NCI-H774 (cell line): ENCODE measurements at regions not wholly inside any gene's neighbourhood (a gene's known extent, or its start where the extent isn't known, plus 50 kb on each side); places are given as distances from the start of the nearest gene placed in this dataset.
A peak's percentile ranks its signal among the peaks of the same experiment; 100 is the strongest.

Experiments used
- DNase-seq: peaks from one replicate; lab custom pipeline; 2025; lab: John Stamatoyannopoulos, UW

- DNase-seq, result no peak
These were observed 143.9 kb upstream of the SSTR1 start for GRCh38 chr14:38063711-38064320.

- no peak for DNase-seq
These were observed 142.5 kb upstream of the SSTR1 start for GRCh38 chr14:38065106-38065762.

GRCh38 chr14:38070061-38070588, 137.6 kb upstream of the SSTR1 start:
- DNase-seq, result no peak

GRCh38 chr14:38073641-38074040, 134.1 kb upstream of the SSTR1 start:
- DNase-seq, result no peak

GRCh38 chr14:38074081-38074480, 133.6 kb upstream of the SSTR1 start:
- DNase-seq, result no peak

- DNase-seq, result no peak
These were observed 132.9 kb upstream of the SSTR1 start for GRCh38 chr14:38074754-38075153.

GRCh38 chr14:38078393-38078792, 129.3 kb upstream of the SSTR1 start:
- DNase-seq, result peak; percentile 52

GRCh38 chr14:38079268-38079667, 128.4 kb upstream of the SSTR1 start:
- DNase-seq, result no peak

- DNase-seq, result no peak
These were observed 127.8 kb upstream of the SSTR1 start for GRCh38 chr14:38079886-38080285.

GRCh38 chr14:38080696-38081095, 127.0 kb upstream of the SSTR1 start:
- DNase-seq, result no peak

- DNase-seq, result no peak
These were observed 124.7 kb upstream of the SSTR1 start for GRCh38 chr14:38083039-38083438.

GRCh38 chr14:38089123-38089522, 118.6 kb upstream of the SSTR1 start:
- DNase-seq, result no peak

- DNase-seq, result no peak
These were observed 117.2 kb upstream of the SSTR1 start for GRCh38 chr14:38090506-38090905.

- no peak for DNase-seq
These were observed 109.4 kb upstream of the SSTR1 start for GRCh38 chr14:38098074-38098836.

GRCh38 chr14:38101679-38102078, 106.0 kb upstream of the SSTR1 start:
- DNase-seq, result no peak

- no peak for DNase-seq
These were observed 104.0 kb upstream of the SSTR1 start for GRCh38 chr14:38103542-38104225.

- DNase-seq, result no peak
These were observed 102.5 kb upstream of the SSTR1 start for GRCh38 chr14:38105106-38105702.

- no peak for DNase-seq
These were observed 100.5 kb upstream of the SSTR1 start for GRCh38 chr14:38107216-38107631.

GRCh38 chr14:38108681-38109080, 99.0 kb upstream of the SSTR1 start:
- no peak for DNase-seq

- DNase-seq, result no peak
These were observed 97.4 kb upstream of the SSTR1 start for GRCh38 chr14:38110258-38110657.

- no peak for DNase-seq
These were observed 96.7 kb upstream of the SSTR1 start for GRCh38 chr14:38111046-38111445.

GRCh38 chr14:38113546-38113945, 94.2 kb upstream of the SSTR1 start:
- DNase-seq, result no peak
